HFFc6 (cell line): ENCODE measurements at regions not wholly inside any gene's neighbourhood (a gene's known extent, or its start where the extent isn't known, plus 50 kb on each side); places are given as distances from the start of the nearest gene placed in this dataset.
"Not testable (repeated sequence)": the region's sequence is repeated elsewhere in the genome, so short reads cannot be mapped to it uniquely, and the experiment has no call there.

Experiments
- DNase-seq: peaks from one replicate; pipeline ENCODE4 v3.0.0-alpha.2; 2018
- H3K27ac Mint-ChIP-seq: 2 replicates; pipeline ENCODE4 v1.8.0; 2020; ENCODE audit warnings: mild to moderate bottlenecking, mixed read lengths
- H3K27me3 Mint-ChIP-seq: 2 replicates; pipeline ENCODE4 v1.8.0; 2021; ENCODE audit warnings: mild to moderate bottlenecking, moderate library complexity, mixed read lengths; ENCODE audit not compliant: insufficient read depth
- H3K36me3 Mint-ChIP-seq: 2 replicates; pipeline ENCODE4 v1.8.0; 2021; ENCODE audit warnings: low read depth, mixed read lengths
- H3K4me1 Mint-ChIP-seq: 2 replicates; pipeline ENCODE4 v1.8.0; 2020; ENCODE audit warnings: low read depth, mixed read lengths
- H3K4me3 Mint-ChIP-seq: 2 replicates; pipeline ENCODE4 v1.8.0; 2020; ENCODE audit warnings: mild to moderate bottlenecking, moderate library complexity, mixed read lengths
- H3K9me3 Mint-ChIP-seq: 2 replicates; pipeline ENCODE4 v1.8.0; 2020; ENCODE audit warnings: mild to moderate bottlenecking, mixed read lengths
- CTCF ChIP-seq: fragments of 200-600 bp; sonication (generic); IDR thresholded peaks from 2 replicates; pipeline ENCODE4 v1.5.0; 2021; ENCODE audit warnings: antibody characterized with exemption, mild to moderate bottlenecking

- H3K27me3 Mint-ChIP-seq, result no peaks in the 10 kb centered on the region
- no peaks in the 10 kb centered on the region for H3K4me1 Mint-ChIP-seq
- H3K4me3 Mint-ChIP-seq, result no peak overlapping the region
- no peaks in the 10 kb centered on the region for H3K36me3 Mint-ChIP-seq
- H3K27ac Mint-ChIP-seq, result no peak overlapping the region
- TF ChIP-seq CTCF, result no peak
- no peak for DNase-seq
- peaks cover 26% of the 10 kb centered on the region for H3K9me3 Mint-ChIP-seq
Measured at GRCh38 chr10:8670461-8670860, 616.0 kb downstream of the GATA3 start.

- TF ChIP-seq CTCF, result no peak
- no peak overlapping the region for H3K27ac Mint-ChIP-seq
- H3K4me3 Mint-ChIP-seq, result no peak overlapping the region
Measured at GRCh38 chr10:8674230-8674629, 619.7 kb downstream of the GATA3 start.

GRCh38 chr10:8677642-8678041 lies 623.2 kb downstream of the GATA3 start:
- no peak overlapping the region for H3K4me3 Mint-ChIP-seq
- no peak for TF ChIP-seq CTCF
- no peak for DNase-seq
- H3K4me1 Mint-ChIP-seq, result no peaks in the 10 kb centered on the region
- H3K9me3 Mint-ChIP-seq, result peaks cover 38% of the 10 kb centered on the region
- no peaks in the 10 kb centered on the region; the same call in 1 of the 2 replicates for H3K36me3 Mint-ChIP-seq
- no peak overlapping the region for H3K27ac Mint-ChIP-seq
- H3K27me3 Mint-ChIP-seq, result no peaks in the 10 kb centered on the region

More at GRCh38 chr10:8674230-8674629, 619.7 kb downstream of the GATA3 start:
- no peaks in the 10 kb centered on the region for H3K27me3 Mint-ChIP-seq
- no peaks in the 10 kb centered on the region; the same call in 1 of the 2 replicates for H3K36me3 Mint-ChIP-seq
- no peak for DNase-seq
- H3K4me1 Mint-ChIP-seq, result no peaks in the 10 kb centered on the region
- H3K9me3 Mint-ChIP-seq, result peaks cover 29% of the 10 kb centered on the region

GRCh38 chr10:8684916-8685315 lies 630.4 kb downstream of the GATA3 start:
- not testable (repeated sequence) for H3K27me3 Mint-ChIP-seq, H3K36me3 Mint-ChIP-seq, H3K27ac Mint-ChIP-seq, DNase-seq, H3K4me3 Mint-ChIP-seq, H3K4me1 Mint-ChIP-seq
- H3K9me3 Mint-ChIP-seq, result peaks cover 17% of the 10 kb centered on the region

GRCh38 chr10:8688881-8689280 lies 634.4 kb downstream of the GATA3 start:
- no peaks in the 10 kb centered on the region for H3K4me1 Mint-ChIP-seq
- no peak overlapping the region for H3K4me3 Mint-ChIP-seq
- no peaks in the 10 kb centered on the region for H3K27me3 Mint-ChIP-seq
- peaks cover 16% of the 10 kb centered on the region for H3K9me3 Mint-ChIP-seq
- DNase-seq, result no peak
- no peak for TF ChIP-seq CTCF
- no peaks in the 10 kb centered on the region for H3K36me3 Mint-ChIP-seq
- H3K27ac Mint-ChIP-seq, result no peak overlapping the region

- TF ChIP-seq CTCF, result no peak
- Mint-ChIP-seq H3K4me3 (no peak overlapping the region), H3K36me3 (no peaks in the 10 kb centered on the region), H3K27me3 (no peaks in the 10 kb centered on the region), H3K9me3 (peaks cover 19% of the 10 kb centered on the region), H3K4me1 (no peaks in the 10 kb centered on the region), H3K27ac (no peak overlapping the region)
- DNase-seq, result no peak
Measured at GRCh38 chr10:8691498-8692017, 637.1 kb downstream of the GATA3 start.

- not testable (repeated sequence) for H3K4me3 Mint-ChIP-seq, H3K36me3 Mint-ChIP-seq, DNase-seq, H3K27me3 Mint-ChIP-seq, H3K4me1 Mint-ChIP-seq, H3K27ac Mint-ChIP-seq
- H3K9me3 Mint-ChIP-seq, result peaks cover 31% of the 10 kb centered on the region
Measured at GRCh38 chr10:8693635-8694034, 639.1 kb downstream of the GATA3 start.
